ENCODE measurements at regions not wholly inside any gene's neighbourhood (a gene's known extent, or its start where the extent isn't known, plus 50 kb on each side); places are given as distances from the start of the nearest gene placed in this dataset.
"Not testable (repeated sequence)": the region's sequence is repeated elsewhere in the genome, so short reads cannot be mapped to it uniquely, and the experiment has no call there.

- H3K4me1 ChIP-seq, result no peaks in the 10 kb centered on the region
- TF ChIP-seq, protein P1, sequence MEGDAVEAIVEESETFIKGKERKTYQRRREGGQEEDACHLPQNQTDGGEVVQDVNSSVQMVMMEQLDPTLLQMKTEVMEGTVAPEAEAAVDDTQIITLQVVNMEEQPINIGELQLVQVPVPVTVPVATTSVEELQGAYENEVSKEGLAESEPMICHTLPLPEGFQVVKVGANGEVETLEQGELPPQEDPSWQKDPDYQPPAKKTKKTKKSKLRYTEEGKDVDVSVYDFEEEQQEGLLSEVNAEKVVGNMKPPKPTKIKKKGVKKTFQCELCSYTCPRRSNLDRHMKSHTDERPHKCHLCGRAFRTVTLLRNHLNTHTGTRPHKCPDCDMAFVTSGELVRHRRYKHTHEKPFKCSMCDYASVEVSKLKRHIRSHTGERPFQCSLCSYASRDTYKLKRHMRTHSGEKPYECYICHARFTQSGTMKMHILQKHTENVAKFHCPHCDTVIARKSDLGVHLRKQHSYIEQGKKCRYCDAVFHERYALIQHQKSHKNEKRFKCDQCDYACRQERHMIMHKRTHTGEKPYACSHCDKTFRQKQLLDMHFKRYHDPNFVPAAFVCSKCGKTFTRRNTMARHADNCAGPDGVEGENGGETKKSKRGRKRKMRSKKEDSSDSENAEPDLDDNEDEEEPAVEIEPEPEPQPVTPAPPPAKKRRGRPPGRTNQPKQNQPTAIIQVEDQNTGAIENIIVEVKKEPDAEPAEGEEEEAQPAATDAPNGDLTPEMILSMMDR (IDR thresholded peaks at IDR 0.05), result no peak
- H3K4me3 ChIP-seq (ENCODE audit: low read depth, low read length), result no peak overlapping the region
- H3K36me3 ChIP-seq (ENCODE audit: control insufficient read depth, insufficient read depth, low read length), result no peaks in the 10 kb centered on the region
- H2AFZ ChIP-seq, result no peak overlapping the region
- H3K27me3 ChIP-seq (ENCODE audit: control insufficient read depth, insufficient read depth, low read length), result no peaks in the 10 kb centered on the region
- H3K27ac ChIP-seq, result no peak overlapping the region
- no peak overlapping the region for H3K9ac ChIP-seq
- no peaks in the 10 kb centered on the region for H3K79me2 ChIP-seq
- H3K4me2 ChIP-seq (ENCODE audit: low read length), result no peak overlapping the region
- no peaks in the 10 kb centered on the region for H3K9me3 ChIP-seq (ENCODE audit: control insufficient read depth, low read length)
These were observed 70.4 kb upstream of the SCAF4 start for GRCh38 chr21:31802331-31802730.

GRCh38 chr21:31801551-31802219 is 69.8 kb upstream of the SCAF4 start:
- no peaks in the 10 kb centered on the region for H3K36me3 ChIP-seq (ENCODE audit: control insufficient read depth, insufficient read depth, low read length)
- H3K4me2 ChIP-seq (ENCODE audit: low read length), result no peak overlapping the region
- no peaks in the 10 kb centered on the region for H3K79me2 ChIP-seq
- H3K4me3 ChIP-seq (ENCODE audit: low read depth, low read length), result no peak overlapping the region
- no peak overlapping the region for H3K9ac ChIP-seq
- no peak overlapping the region for H3K27ac ChIP-seq
- H2AFZ ChIP-seq, result no peak overlapping the region
- TF ChIP-seq, protein P1 (IDR thresholded peaks at IDR 0.05), result no peak
- H3K9me3 ChIP-seq (ENCODE audit: control insufficient read depth, low read length), result no peaks in the 10 kb centered on the region
- no peaks in the 10 kb centered on the region for H3K27me3 ChIP-seq (ENCODE audit: control insufficient read depth, insufficient read depth, low read length)
- H3K4me1 ChIP-seq, result no peaks in the 10 kb centered on the region

- Histone ChIP-seq H3K27ac (no peak overlapping the region), H3K27me3 (ENCODE audit: control insufficient read depth, insufficient read depth, low read length) (no peaks in the 10 kb centered on the region), H3K9me3 (ENCODE audit: control insufficient read depth, low read length) (no peaks in the 10 kb centered on the region), H3K4me2 (ENCODE audit: low read length) (no peak overlapping the region), H2AFZ (no peak overlapping the region), H3K36me3 (ENCODE audit: control insufficient read depth, insufficient read depth, low read length) (no peaks in the 10 kb centered on the region), H3K4me3 (ENCODE audit: low read depth, low read length) (no peak overlapping the region), H3K9ac (no peak overlapping the region), H3K79me2 (no peaks in the 10 kb centered on the region), H3K4me1 (no peaks in the 10 kb centered on the region)
- TF ChIP-seq, protein P1 (IDR thresholded peaks at IDR 0.05), result no peak
These were observed 67.2 kb upstream of the SCAF4 start for GRCh38 chr21:31798842-31799704.

GRCh38 chr21:31795992-31796391 is 64.1 kb upstream of the SCAF4 start:
- Histone ChIP-seq H3K4me2 (ENCODE audit: low read length) (no peak overlapping the region), H3K36me3 (ENCODE audit: control insufficient read depth, insufficient read depth, low read length) (no peaks in the 10 kb centered on the region), H3K27ac (no peak overlapping the region), H3K79me2 (no peaks in the 10 kb centered on the region), H3K27me3 (ENCODE audit: control insufficient read depth, insufficient read depth, low read length) (no peaks in the 10 kb centered on the region), H3K4me3 (ENCODE audit: low read depth, low read length) (no peak overlapping the region), H3K4me1 (no peaks in the 10 kb centered on the region), H3K9ac (no peak overlapping the region), H3K9me3 (ENCODE audit: control insufficient read depth, low read length) (no peaks in the 10 kb centered on the region), H2AFZ (no peak overlapping the region)
- TF ChIP-seq, protein P1 (IDR thresholded peaks at IDR 0.05), result no peak

DNA sequence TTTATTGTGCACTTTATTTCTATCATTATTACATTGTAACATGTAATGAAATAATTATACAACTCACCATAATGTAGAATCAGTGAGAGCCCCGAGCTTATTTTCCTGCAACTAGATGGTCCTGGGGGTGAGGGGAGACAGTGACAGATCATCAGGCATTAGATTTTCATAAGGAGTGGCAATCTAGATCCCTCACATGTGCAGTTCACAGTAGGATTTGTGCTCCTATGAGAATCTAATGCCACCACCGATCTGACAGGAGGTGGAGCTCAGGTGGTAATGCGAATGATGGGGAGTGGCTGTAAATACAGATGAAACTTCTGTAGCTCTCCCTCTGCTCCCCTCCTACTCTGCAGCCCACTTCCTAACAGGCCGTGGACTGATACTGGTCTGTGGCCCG is 58.5 kb upstream of the SCAF4 start:
- H3K9ac ChIP-seq; H3K4me3 ChIP-seq (ENCODE audit: low read depth, low read length): not testable (repeated sequence)

More for the DNA sequence above, 58.5 kb upstream of the SCAF4 start:
- H3K27ac ChIP-seq; H3K36me3 ChIP-seq (ENCODE audit: control insufficient read depth, insufficient read depth, low read length); H3K4me1 ChIP-seq; H3K27me3 ChIP-seq (ENCODE audit: control insufficient read depth, insufficient read depth, low read length); H2AFZ ChIP-seq; H3K79me2 ChIP-seq; H3K9me3 ChIP-seq (ENCODE audit: control insufficient read depth, low read length); H3K4me2 ChIP-seq (ENCODE audit: low read length): not testable (repeated sequence)

Data from parathyroid adenoma (tissue), 2 donors.